ENCODE measurements at regions not wholly inside any gene's neighbourhood (a gene's known extent, or its start where the extent isn't known, plus 50 kb on each side); places are given as distances from the start of the nearest gene placed in this dataset.

- Histone ChIP-seq H4K91ac (replicated peaks; ENCODE audit: insufficient read length, low read length) (peak overlapping the region; percentile 1), H3K14ac (ENCODE audit: insufficient read length) (no peak overlapping the region), H3K9me3 (ENCODE audit: insufficient read depth in 2 of 2, low read depth in 1 of 2, low read length in 1 of 2) (no peaks in the 10 kb centered on the region), H3K4ac (replicated peaks; ENCODE audit: insufficient read length, low read depth, low read length) (no peak overlapping the region), H4K5ac (ENCODE audit: insufficient read length, low read depth, low read length) (no peak overlapping the region), H2BK5ac (ENCODE audit: low read depth, low read length) (peak overlapping the region; percentile 83; the same call in 1 of the 2 replicates), H3K9ac (replicated peaks in 1 of 4; ENCODE audit: extremely low read depth in 1 of 4, low read depth in 3 of 4, low read length in 3 of 4) (no peak overlapping the region), H2BK120ac (replicated peaks; ENCODE audit: low read depth, low read length) (no peak overlapping the region), H2BK12ac (ENCODE audit: low read depth, low read length) (peak overlapping the region; percentile 84; the same call in 1 of the 2 replicates), H2AFZ (ENCODE audit: low read length) (peak overlapping the region; percentile 97), H3K36me3 (ENCODE audit: control insufficient read depth in 2 of 4, insufficient read depth in 4 of 4, low read length in 3 of 4) (no peaks in the 10 kb centered on the region), H2BK20ac (ENCODE audit: low read length) (peak overlapping the region; percentile 73; the same call in 1 of the 2 replicates), H3K4me1 (replicated peaks in 1 of 4; ENCODE audit: control insufficient read depth in 3 of 4, insufficient read depth in 4 of 4, low read length in 3 of 4) (peaks cover 0 to 8% (median 3%) of the 10 kb centered on the region in 4 experiments; a peak in 4 of 7 replicates), H3K4me3 (ENCODE audit: extremely low read depth in 1 of 4, insufficient read depth in 2 of 4, low read depth in 3 of 4, low read length in 4 of 4) (no peak overlapping the region), H4K20me1 (replicated peaks in 1 of 2; ENCODE audit: control insufficient read depth in 1 of 2, insufficient read depth in 2 of 2, low read length in 2 of 2) (no peaks in the 10 kb centered on the region), H3K4me2 (ENCODE audit: insufficient read depth in 1 of 2, low read depth in 2 of 2, low read length in 2 of 2) (peak overlapping the region in 1 of 2 experiments; percentile 0; a peak in 1 of 4 replicates), H3K23ac (ENCODE audit: insufficient read length) (no peak overlapping the region), H3K79me2 (ENCODE audit: control insufficient read depth in 1 of 2, insufficient read depth in 2 of 2, low read length in 2 of 2) (no peaks in the 10 kb centered on the region), H2AK5ac (ENCODE audit: low read depth, low read length) (no peak overlapping the region), H3K23me2 (ENCODE audit: low read depth, low read length) (no peaks in the 10 kb centered on the region; the same call in 1 of the 2 replicates), H3K56ac (replicated peaks; ENCODE audit: insufficient read length, low read depth, low read length) (no peak overlapping the region), H3K18ac (ENCODE audit: extremely low read depth, low read length) (peak overlapping the region; percentile 33; the same call in 1 of the 2 replicates), H2BK15ac (ENCODE audit: low read length) (peak overlapping the region; percentile 98; the same call in 1 of the 2 replicates), H3K27ac (ENCODE audit: low read depth, low read length) (no peak overlapping the region), H4K8ac (ENCODE audit: extremely low read depth, insufficient read depth, low read length) (peak overlapping the region; percentile 51; the same call in 1 of the 2 replicates), H3K79me1 (ENCODE audit: low read depth, low read length) (no peaks in the 10 kb centered on the region), H3K27me3 (replicated peaks in 1 of 4; ENCODE audit: control insufficient read depth in 3 of 4, extremely low read depth in 1 of 4, insufficient read depth in 3 of 4, low read length in 3 of 4) (no peaks in the 10 kb centered on the region)
- ChIA-PET CTCF (ENCODE audit: partially characterized antibody) (no interaction called here), POLR2A (ENCODE audit: partially characterized antibody) (interaction anchor here (0.6 to 1.0 kb wide), 2 partner anchors 9 to 453 kb away, joined by 3 read pairs; no protein-coding TSS in a partner anchor)
- no peak for DNase-seq (ENCODE audit: low read depth in 1 of 2, low spot score in 2 of 2)
- TF ChIP-seq SIRT6 (IDR thresholded peaks at IDR 0.05; ENCODE audit: low read length) (no peak), SP2 (IDR thresholded peaks at IDR 0.05; ENCODE audit: low read length) (no peak), NANOG (IDR thresholded peaks at IDR 0.05; ENCODE audit: insufficient read depth, low read depth, low read length, poor library complexity, severe bottlenecking) (no peak), PHF8 (conservative IDR thresholded peaks at IDR 0.05; ENCODE audit: low read depth, low read length) (no peak), CEBPB (IDR thresholded peaks at IDR 0.05; ENCODE audit: low read depth, low read length) (no peak), CHD2 (IDR thresholded peaks at IDR 0.05; ENCODE audit: low read length) (no peak), NRF1 (IDR thresholded peaks at IDR 0.05; ENCODE audit: low read depth, low read length) (no peak), TEAD4 (IDR thresholded peaks at IDR 0.05; ENCODE audit: low read depth, low read length) (0 out of 2 replicates have a peak, but pooled peaks have one; percentile 31), BRCA1 (IDR thresholded peaks at IDR 0.05; ENCODE audit: low read depth, low read length) (no peak)
- FAIRE-seq = peak; percentile 50
- WGBS, 2 experiments (ENCODE audit: extremely low coverage in 1 of 2, insufficient coverage in 1 of 2, insufficient read length in 1 of 2, insufficient replicate concordance in 2 of 2, low coverage in 1 of 2, low lambda C conversion rate in 2 of 2, missing lambda C conversion rate in 1 of 2) = 55% methylated on average over 2 of the region's 2 CpGs; no CpG with 5 or more reads in 1 of the 2 experiments
Observed at GRCh38 chr5:174195517-174195916, 150.0 kb downstream of the NSG2 start.
